ENCODE measurements at regions not wholly inside any gene's neighbourhood (a gene's known extent, or its start where the extent isn't known, plus 50 kb on each side); places are given as distances from the start of the nearest gene placed in this dataset.

DNA sequence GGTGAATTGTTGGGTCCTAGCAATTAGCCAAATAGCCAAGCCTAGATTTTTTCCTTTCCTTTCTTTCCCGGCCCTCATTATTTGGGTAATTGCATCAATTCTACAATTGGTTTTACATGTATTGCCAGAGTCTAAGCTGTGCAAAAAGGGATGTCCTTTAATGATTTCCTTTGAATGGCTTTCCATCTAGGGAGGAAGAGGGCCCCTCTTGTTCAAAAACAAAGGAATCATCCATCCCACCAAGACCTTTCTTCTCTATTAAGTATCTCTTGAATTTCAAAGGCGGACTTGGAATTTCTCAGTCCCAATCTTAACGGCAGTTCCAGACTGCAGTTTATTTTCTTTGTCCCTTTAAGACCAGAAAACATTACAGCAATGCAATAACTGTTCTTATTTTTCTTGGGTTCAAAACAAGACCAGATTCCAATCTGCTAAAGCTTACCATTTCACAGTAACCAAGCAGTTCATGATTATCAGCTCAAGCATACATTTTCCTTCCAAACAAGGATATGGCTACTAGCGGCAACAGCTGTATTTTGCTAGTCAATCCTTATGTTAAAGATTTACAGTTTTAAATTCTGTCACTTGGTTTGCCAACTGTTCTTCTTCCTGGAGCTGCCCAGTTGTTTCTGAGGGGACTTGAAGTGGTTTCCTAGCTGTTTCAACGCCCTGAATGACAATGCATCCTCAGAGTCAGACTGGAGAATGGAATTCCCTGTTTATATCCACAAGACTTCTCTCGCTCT lies 91.4 kb upstream of the LRIG1 start:
- no peak for DNase-seq (ENCODE audit: low read depth in 2 of 2)

DNA sequence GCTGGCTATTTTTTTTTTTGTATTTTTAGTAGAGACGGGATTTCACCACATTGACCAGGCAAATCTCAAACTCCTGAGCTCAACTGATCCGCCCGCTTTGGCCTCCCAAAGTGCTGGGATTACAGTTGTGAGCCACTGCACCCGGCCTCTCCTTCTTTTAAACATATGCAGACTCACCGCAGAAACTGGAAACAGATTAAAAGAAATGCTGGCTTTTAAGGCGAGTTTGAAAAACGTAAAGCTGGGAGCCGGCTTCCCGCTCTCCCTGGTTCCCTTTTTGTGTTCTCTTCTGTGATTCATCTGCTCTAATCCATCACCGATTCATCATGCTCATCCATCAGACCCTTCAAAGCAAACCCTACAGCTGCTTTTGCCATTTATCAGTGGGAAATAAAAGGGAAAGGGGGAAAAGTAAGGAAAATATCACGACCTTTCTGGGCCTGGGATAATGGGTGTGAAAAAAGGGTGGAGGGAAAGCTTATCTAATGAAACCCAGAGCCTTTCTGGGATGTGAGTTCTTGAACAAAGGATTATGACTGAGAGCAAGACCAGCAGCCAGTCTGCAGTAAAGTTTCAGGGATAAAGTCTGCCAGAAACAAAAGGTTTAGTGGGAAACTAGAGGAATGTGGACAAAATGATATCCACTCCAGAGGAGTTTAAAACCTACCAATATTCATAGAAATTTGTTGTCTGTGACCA lies 92.3 kb upstream of the LRIG1 start:
- DNase-seq (ENCODE audit: low read depth in 2 of 2) = no peak

DNA sequence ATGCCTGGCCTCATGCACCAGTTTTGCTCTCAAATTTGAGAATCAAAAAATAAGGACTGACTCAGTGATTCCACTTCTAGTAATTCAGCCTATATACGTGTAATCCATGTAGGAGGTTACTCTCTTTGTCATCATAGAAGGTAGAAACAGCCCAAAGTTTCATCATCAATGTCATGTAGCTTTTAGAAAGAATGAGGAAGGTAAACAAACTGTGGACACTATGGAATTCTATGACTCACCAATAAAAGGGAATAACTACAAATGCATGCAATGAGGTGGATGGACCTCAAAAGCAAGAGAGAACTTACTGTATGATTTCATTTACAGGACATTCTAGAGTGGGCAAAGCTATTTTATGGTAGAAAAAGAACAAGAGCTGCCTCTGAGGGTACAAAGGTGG lies 93.2 kb upstream of the LRIG1 start:
- peak; percentile 12 to 26 for DNase-seq (ENCODE audit: low read depth in 2 of 2)

DNA sequence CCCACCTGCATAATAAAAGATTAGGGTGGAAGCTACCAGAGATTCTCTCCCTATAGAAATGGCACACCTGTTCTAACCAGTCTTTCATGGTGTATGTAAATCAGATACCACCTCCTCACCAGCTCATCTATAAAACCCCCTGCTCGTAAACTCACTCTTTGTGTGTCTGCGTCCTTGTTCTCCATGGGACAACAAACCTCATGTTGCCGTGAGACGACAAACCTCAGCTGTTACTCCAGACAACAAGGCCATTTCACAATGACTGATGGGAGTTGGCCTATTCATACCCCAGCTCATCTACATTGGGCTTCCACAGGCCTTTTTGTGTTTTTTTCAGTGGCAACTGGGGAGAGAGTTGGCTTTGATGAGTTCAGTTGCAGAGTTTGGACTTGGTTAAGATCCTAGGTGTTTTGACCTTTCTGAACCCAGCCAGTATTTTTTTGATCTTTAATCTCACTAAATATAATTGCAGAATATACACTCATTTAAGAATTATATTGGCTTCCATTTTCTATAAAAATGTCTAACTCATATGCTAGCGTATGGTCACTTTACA lies 96.6 kb upstream of the LRIG1 start:
- no peak for DNase-seq (ENCODE audit: low read depth in 2 of 2)

DNA sequence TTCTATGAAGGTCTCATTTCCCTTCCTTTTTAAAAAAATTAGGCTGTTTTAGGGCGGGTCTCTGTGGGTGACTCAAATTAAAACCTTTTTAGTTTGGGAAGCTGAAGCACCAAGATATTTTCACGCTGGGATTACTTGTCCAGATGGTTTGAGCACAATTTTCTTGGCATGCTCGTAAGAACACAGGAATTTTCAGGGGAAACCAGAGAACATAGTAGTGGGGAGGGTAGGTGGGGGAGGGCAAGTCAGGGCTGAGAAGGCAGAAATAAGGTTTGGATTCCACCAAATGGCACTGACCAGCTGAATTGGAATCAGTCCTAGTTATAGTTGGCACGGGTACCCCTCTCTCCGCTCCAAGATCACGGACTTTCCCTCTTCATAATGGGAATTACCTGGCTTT lies 97.3 kb upstream of the LRIG1 start:
- no peak for DNase-seq (ENCODE audit: low read depth in 2 of 2)

DNA sequence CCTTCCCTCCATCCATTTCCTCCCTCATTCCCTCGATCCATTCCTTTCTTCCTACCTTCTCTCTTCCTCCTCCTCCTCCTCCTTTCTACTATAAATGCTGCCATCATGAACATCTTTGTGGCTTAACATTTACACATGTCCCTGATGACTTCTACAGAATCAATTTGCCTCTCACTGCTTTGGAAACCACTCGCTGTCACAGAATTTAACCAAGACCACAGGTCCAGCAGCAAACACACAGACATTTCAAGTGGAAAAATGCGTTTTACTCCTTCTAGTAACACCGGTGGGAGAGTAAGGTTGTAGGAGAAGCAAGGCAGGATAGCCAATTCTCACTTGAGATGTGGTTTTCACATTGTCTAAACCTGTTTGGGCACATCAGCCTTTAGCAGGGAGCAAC lies 101.4 kb upstream of the LRIG1 start:
- DNase-seq (ENCODE audit: low read depth in 2 of 2) = no peak

DNA sequence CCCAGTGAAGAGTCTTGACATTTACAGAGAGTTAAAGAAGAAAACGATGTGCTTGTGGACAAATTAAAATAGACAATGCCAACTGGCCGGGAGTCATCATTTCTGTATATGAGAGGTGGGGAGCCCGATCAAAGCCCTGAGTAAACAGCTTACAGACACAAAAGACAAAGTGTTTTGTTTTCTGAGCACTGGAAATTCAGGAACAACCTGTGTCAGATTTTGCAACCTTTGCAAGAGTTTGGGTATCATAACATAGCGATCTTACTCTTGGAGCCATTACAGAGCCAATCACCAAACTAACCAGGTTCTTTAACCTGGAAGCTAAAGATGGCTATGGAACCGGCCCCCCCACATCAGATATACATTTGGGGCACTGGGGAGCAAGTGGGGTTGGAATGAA lies 101.9 kb upstream of the LRIG1 start:
- no peak for DNase-seq (ENCODE audit: low read depth in 2 of 2)

DNA sequence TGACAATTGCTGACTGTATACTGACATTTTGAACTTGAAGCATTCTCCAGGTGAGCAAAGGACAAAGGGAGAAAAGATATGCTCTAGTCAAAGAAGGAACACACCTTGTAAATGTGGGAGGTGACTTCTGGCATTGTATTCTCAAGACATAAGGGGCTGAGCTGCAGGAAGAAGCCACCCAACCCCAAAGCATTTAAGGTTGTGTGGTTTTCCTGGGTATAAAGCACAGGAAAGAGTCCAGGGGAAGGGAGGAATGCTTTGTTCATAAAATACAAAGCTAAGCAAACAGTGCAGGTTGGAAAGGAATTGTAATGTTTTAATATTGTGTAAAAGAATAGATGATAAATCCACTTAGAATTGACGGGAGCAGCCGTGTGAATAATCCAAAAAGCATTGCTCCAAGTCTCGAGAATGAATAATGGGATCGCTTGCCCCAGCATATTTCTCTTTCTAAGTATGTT lies 102.4 kb upstream of the LRIG1 start:
- peak in 1 of 2 donors; percentile 19 for DNase-seq (ENCODE audit: low read depth in 2 of 2)

DNA sequence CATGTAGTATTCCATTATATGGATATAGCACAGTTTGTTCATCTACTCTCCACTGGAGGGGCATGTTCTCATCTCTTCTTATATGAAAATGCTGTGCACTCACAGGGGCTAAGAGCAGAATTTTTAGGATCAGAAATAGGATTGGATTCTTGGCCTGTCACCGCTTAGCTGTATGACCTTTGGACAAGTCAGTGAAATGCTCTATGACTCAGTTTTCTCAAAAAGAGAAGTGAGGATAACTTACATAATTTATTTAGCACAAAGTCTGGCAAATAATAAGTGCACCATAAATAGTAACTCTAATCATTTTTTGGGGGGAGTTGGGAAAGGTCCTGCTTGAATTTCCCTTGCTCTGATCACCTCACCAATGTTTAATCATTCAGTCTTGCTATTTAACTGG lies 103.7 kb upstream of the LRIG1 start:
- no peak for DNase-seq (ENCODE audit: low read depth in 2 of 2)

DNA sequence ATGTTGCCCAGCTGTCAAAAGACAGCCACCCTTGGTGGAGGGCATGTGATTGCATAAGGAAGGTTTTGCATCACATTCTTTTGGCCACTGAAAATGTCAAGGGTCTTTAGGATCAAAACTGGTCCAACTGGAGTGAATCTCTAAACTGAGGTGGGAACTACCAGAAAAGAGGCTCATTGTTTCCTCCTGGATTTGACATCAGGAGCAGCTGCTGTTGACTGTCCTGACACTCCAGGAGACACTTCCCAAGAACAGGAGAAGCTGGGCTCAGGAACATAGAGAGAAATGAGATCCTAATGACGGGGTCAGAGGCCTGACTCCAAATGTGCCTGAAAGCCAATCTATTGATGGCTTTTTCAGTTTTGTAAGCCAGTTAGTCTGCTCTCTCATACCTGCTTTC lies 105.3 kb upstream of the LRIG1 start:
- DNase-seq (ENCODE audit: low read depth in 2 of 2) = no peak

DNA sequence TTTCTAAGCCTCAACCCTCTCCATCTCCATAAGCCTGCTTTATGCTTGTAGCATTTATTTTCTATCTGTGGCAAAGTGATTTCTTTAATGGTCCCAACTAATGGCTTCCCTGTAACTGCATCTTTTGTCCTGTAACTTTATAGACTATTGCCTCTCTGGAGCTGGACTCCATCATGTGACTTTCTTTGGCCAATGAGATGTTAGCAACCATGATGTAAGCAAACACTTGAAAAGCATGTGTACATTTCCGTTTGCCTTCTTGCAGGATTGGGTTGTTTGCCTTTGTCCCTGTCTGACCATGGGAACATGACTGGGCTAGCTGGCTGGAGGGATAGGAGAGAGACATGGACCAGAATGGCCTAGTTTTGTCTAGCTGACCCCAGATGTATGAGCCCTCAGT lies 106.0 kb upstream of the LRIG1 start:
- DNase-seq (ENCODE audit: low read depth in 2 of 2) = no peak

DNA sequence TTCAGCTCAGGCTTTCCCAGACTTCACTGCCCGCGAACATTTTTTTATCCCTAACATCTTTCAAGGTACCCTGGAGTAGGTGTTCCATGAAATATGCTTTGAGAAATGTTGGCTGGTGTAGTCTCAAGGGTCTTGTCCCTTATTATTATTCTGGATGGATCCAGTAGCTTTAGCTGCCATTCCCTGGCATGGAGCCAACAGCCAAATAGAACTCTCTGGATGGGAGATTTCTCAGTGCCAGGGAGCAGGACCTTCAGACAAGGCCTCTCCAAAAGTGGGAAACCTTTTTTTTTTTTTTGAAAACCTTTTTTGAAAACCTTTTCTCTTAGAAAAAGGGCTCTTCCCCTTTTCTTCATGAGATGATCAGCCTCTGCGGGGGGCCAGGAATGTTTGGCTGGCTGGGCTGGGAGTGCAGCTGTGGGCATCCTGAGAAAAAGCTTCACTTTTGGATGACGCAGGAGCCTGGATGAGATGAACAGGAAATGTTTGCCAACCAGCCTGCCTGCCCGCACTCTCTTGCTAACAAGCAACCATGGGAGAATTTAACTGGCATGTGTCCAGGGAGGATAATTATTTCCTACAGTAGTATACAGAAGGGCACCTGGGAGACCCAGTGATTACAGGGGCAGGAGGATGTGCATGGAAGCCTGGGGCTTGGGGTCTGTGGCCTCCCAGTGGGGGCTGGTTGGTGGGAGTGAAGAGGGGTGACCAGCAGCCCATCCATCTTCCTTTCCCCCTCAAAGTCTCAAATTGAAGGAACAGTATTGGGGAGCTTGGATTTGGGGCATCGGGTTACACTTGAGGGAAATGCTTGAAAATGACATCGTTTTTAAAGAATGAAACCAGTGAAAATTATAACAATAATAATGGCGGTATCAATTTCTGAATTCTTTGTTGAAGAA lies 109.1 kb upstream of the LRIG1 start:
- DNase-seq (ENCODE audit: low read depth in 2 of 2) = peak; percentile 63 to 65

DNA sequence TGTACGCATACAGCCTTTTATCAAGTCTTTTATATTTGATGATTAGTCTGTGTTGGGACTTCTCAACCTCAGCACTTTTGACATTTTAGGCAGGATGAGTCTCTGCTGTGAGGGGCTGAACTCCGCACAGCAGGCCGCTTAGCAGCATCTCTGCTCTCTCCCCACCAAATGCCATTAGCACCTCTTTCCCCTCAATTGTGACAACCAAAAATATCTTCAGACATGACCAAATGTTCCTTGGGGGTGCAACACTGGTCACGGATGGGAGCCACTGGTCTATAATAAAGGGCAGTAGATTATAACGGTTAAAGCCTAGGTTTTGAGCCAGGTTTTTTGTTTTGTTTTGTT lies 109.7 kb upstream of the LRIG1 start:
- no peak for DNase-seq (ENCODE audit: low read depth in 2 of 2)

DNA sequence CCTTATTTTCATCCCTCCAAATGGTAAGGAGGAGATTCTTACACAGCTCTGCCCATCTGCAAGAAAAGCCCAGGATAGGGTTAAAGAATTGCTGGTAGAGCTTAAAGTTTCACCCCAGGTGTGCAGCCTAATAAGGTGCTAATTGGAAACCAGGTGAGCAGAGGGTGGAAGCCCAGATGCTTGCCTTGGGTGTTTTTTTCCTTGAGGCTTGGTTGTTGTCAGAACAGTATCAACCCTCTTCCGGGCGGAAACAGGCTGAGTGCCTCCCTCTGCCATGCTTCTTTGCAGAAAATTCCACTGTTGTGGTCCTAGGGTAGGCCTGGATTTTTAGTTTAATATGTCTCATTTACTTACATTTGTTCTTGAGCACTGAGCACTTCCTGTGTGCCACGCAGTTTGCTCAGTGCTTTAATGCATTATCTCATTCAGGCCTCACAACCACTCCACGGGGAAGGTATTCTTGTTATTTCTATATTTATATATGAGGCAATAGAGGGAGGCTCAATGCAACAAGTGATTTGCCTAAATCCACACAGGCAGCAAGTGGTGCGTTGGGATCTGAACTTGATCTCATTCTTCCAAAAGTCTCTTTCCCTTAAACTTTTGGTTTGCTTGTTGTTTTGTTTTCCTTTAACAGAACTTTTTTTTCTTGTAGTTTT lies 115.0 kb upstream of the LRIG1 start:
- DNase-seq (ENCODE audit: low read depth in 2 of 2) = no peak

DNA sequence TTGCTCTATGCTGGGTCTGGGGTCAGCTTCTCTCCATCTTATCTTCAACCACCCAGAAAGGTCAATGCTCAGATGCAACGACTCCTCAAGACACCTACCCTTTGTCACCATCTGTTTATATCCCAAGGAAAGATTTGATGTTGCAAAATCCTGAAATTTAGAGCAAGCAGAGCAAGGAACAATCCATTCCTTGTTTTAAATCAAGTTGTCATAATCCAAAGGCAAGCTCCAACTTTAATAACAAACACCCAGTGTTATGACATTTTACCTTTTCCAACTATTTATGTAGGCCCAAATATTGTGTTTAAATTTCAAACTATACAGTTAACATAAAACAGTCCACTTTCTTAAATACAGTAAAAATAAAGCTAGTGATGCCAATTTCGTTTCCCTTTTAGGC lies 116.5 kb upstream of the LRIG1 start:
- DNase-seq (ENCODE audit: low read depth in 2 of 2) = no peak

DNA sequence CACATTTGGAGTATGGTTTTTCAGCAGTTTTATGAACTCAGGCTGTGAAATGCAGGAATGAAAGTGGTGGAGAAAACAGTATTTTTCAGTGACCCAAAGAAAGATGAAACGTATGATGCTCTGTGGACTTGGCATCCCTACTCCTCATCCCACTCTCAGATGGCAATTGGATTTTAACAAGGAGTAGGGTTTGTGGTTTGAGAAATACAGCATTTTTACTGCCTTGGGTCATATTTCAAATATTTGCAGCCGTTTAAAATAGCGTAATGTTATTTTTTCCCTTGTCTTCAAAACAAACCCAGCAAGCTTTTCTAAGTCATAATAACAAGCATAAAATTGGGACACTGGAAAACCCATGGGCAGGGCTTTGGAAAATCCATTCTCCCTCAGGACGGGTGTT lies 117.2 kb upstream of the LRIG1 start:
- DNase-seq (ENCODE audit: low read depth in 2 of 2) = no peak

DNA sequence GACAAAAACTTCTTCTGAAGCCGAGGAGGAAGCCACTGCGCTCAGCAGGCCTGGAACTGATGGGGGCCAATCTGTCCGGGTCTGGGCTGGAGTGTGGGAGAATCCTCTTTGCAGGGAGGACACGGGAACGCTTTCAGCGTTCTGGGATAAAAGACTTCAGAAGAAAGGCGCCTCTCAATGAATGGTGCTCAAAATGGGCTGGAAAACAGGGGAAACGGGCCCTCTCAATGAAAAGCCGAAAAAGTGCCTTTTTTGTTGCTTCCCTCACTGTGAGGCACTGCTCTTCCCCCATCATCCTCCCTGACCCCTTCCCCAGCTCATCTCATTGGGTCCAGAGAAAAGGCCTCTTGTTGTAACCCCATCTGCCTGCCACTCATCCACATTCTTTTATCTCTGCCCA lies 119.5 kb upstream of the LRIG1 start:
- no peak for DNase-seq (ENCODE audit: low read depth in 2 of 2)

DNA sequence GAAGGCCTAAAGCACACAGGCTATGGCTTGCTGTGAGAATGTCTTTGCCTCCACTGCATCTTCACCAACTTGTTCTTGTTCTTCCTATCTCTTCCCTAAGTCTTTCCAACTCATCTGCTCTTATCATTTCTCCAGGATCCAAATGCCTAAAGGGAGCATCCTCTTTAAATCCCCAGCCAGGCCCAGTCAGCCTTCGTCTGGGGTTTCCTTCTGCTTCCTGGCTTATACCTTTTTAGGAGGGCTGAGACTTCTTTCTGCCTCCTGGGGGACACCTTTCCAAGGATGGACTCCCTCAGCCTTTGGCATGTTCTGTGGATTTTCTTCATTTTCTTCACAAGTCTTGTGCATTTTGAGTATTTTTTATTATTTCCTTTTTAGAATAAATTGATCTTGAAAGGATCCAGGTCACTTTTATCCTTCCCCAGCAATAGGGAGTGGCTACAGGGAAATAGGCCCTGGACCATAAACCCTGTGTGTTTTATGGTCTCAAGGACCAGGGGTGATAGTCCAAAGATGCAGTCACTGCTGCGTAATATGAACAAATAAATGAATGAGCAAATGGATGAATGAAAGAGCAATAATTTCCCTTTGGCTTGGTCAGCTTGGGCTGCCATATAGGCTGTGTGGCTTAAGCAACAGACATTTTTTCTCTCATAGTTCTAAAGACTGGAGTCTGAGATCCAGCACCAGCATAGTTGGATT lies 122.1 kb upstream of the LRIG1 start:
- DNase-seq (ENCODE audit: low read depth in 2 of 2) = no peak

DNA sequence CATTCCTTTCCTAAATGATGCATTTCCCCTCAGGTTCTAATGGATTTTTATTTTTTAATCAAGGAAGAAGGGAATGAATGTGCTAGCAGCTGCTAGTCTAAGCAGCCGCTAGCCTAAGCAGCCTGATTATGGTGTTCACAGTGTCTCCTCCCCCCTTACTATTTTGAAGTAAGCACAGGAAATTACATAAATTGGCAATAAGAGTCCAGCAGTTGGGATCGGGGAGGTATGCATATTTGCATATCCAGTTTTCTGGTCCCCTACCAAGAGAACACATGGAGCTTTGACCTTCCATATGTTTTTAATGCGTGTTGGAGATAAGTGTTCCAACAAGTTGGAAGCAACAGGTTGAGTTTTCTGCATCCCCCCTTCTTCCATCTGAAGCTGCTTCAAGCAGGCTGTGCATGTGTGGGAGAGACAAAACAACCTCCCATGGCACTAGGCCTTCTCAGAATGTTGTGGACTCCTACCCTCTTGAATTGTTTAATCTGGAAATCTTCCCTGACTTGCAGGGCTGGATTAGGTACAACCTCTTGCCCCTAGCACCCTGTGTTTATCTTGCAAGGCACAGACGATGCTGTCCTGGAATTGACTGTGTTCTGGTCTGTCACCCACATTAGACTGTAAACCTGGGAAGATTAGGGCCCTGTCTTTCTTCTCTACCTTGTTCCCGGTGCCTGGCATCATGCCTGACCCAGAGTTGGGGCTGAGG lies 124.8 kb upstream of the LRIG1 start:
- no peak for DNase-seq (ENCODE audit: low read depth in 2 of 2)

All from dermis microvascular lymphatic vessel endothelial cell (primary cell).